Inferior parietal cortex (tissue), 1 donor: ENCODE measurements at regions not wholly inside any gene's neighbourhood (a gene's known extent, or its start where the extent isn't known, plus 50 kb on each side); places are given as distances from the start of the nearest gene placed in this dataset.

Experiments
- DNase-seq: peaks from one replicate; pipeline ENCODE4 v3.0.0-alpha.2; 2016; ENCODE audit errors: extremely low spot score

- DNase-seq = no peak
These were observed 223.6 kb upstream of the ADGRL2 start for GRCh38 chr1:81577004-81577697.

DNA sequence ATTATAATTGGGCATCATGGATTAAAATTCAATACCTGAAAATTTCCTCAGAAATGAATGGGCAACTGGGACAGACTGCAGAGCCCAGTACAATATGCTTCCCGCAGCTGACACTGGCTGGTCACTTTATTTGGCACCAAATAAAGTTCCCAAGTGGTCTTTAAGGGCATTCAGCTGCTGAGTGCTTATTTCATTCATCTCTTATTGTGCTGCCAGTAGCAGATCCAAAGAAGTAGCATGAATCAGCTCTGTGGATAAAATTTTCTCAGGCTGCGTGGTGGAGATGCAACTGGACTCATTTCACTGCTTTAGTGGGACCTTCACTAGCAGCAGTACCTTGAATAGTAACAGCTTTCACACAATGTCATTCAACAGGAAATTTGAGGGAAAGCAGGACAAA is 226.3 kb upstream of the ADGRL2 start:
- no peak for DNase-seq

DNA sequence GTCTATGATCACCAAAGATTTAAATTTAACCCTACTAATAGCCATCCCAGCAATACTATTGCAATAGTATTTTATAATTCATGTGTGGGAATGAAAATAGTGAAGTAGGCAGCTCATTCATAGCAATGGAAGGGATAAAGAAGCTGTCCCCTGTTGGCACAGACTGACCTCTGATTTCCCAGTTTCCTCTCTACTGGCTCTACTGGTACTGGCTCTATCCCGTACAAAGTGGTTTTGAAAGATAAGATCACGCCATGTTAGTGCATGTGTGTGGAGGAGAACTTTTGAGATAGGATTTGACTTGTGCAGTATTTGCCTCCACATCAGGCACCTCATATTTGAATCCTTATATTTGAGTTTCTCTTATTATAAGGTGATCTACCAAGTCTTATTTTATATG is 227.3 kb upstream of the ADGRL2 start:
- no peak for DNase-seq

GRCh38 chr1:81571946-81572345 is 228.8 kb upstream of the ADGRL2 start:
- DNase-seq = no peak

DNA sequence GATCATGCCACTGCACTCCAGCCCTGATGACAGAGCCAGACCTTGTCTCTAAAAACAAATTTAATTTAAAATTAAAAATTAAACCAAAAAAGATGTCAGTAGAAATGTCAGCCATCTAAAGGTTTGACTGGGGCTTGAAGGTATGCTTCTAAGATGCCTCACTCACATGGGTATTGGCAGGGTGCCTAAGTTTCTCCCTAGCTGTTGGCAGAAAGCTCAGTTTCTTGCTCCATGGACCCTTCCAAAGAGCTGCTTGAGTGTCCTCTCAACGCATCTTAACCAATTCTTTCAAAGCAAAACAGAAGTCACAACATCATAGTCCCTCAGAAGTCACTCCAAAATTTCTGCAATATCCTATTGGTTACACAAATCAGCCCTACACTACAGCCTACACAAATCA is 231.0 kb upstream of the ADGRL2 start:
- no peak for DNase-seq

GRCh38 chr1:81563632-81564031 is 237.1 kb upstream of the ADGRL2 start:
- DNase-seq = no peak

DNA sequence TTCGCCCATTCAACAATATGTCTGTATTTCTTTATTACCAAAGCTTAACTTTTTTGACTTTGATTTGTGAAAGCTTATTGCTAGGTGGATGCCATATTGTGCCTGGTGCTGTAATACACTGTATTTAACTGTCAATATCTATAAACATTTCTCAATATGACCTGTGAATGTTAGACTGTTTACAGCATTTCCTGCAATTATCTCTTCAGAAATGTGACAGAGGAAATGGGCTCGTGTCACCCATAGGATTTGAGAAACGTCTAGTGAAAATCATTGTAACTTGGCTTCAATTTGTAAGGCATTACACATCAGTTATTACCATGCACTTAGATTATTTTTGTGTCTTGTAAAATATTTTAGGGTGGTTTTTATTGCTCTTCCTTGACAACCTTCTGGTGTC is 237.8 kb upstream of the ADGRL2 start:
- no peak for DNase-seq

GRCh38 chr1:81560629-81561028 is 240.1 kb upstream of the ADGRL2 start:
- DNase-seq = no peak

- DNase-seq = no peak
These were observed 240.9 kb upstream of the ADGRL2 start for GRCh38 chr1:81559662-81560350.

- DNase-seq = no peak
These were observed 242.2 kb upstream of the ADGRL2 start for GRCh38 chr1:81558291-81559076.

DNA sequence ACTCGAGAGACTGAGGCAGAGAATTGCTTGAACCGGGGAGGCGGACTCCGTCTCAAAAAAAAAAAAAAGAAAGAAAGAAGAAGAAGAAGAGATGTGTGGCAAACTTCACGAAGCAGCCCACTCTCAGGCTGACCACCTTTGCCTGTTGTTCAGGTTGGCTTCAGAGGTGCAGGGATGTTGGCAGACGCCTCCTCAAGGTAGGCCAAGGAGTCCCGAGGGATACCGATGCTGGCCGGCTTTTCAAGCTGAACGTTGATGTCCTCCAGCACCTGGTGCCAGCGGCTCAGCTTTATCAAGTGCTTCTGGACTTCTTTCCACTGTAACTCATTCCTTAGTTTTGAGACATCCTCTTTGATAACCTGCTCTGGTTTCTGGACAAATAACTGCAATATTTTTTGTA is 243.8 kb upstream of the ADGRL2 start:
- no peak for DNase-seq

GRCh38 chr1:81554534-81554933 is 246.2 kb upstream of the ADGRL2 start:
- DNase-seq = no peak

- DNase-seq = no peak
These were observed 246.6 kb upstream of the ADGRL2 start for GRCh38 chr1:81554108-81554507.

- no peak for DNase-seq
These were observed 247.2 kb upstream of the ADGRL2 start for GRCh38 chr1:81553503-81553902.

- no peak for DNase-seq
These were observed 248.8 kb upstream of the ADGRL2 start for GRCh38 chr1:81551946-81552345.

DNA sequence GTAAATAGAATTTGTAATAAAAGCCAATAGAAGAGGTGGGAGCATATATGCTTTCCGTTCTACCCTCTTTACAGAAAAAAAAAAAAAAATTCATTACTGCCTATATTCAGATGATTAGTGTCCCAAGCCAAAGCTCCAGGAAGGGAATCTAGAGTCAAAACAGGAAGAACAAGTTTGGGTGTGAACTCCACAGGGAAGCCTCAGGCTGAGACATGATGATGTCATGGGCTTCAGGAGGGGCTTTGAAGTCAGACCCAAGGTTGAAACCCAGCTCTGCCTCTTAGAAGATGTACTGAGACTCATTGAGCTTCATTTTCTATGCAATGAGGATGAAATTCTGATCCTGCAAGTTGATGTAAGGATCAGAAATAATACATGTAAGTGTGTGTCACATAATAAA is 250.0 kb upstream of the ADGRL2 start:
- DNase-seq = no peak

- peak; percentile 34 for DNase-seq
These were observed 251.1 kb upstream of the ADGRL2 start for GRCh38 chr1:81549588-81550127.

GRCh38 chr1:81548918-81549587 is 251.7 kb upstream of the ADGRL2 start:
- DNase-seq = no peak

DNA sequence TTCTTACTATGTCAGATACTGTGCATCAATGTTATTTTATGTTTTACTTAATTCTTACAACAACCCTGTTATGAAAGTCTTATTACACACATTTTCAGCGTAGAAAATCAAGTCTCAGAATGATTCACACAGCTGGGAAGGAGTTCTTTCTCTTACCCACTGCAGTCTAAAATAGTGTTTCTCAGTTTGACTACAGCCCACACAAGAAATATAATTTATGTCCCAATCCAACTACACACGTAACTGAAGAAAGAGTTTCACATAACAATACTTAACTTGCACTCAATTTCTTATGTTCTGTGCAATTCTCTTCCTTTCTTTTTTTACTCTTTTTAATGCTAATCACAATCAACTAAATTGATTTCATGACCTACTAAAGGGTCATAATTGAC is 252.8 kb upstream of the ADGRL2 start:
- DNase-seq = peak; percentile 22

DNA sequence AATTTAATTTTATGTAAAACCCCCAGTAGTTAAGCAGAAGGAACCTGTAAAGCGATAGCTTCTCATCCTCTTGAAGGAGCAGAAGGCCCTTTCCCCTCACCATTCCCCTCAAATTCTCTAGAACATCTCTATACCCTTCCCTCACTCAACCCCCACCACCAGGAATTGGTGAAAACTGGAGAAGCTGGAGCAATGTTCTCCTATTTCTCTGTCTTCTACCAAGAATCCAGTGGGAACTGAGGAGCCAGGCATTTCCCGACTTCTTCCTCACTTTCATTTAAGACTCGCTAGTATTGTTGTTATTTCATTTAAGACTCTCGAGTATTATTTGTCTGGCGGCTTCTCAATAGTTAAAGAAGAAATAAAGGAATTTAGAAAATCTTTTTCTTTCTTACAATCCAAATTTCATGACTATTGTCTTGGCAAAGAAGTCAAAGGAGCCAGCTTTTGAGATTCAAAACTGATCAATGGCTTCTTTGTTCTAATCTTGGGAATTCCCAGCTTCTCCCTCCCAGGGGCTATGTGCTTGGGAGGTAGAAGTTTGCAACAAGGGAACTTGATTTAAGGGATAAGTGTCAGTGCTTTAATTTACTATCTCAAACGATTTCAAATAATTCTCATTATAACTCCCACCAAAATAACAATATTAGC is 253.3 kb upstream of the ADGRL2 start:
- no peak for DNase-seq

GRCh38 chr1:81545734-81546133 is 255.0 kb upstream of the ADGRL2 start:
- DNase-seq = no peak

DNA sequence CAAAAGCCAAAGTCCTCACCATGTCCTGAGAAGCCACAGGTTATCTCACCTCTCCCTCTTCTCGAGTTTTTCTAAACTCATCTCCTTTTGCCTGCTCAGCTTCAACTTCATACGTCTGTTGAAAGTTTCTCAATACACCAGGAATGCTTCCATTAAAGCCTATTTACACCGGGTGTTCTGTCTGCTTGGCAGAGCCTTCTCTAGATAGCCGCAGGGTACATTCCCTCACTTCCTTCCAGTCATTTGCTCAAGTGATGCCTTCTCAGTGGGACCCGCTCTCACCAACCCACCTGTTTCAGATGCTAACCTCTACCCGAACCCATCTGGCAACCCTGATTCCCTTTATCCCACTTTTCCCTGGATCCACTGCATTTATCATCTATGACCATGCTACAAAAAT is 257.0 kb upstream of the ADGRL2 start:
- no peak for DNase-seq
